HG02610 (cell line): ENCODE measurements at regions not wholly inside any gene's neighbourhood (a gene's known extent, or its start where the extent isn't known, plus 50 kb on each side); places are given as distances from the start of the nearest gene placed in this dataset.

ENCODE experiments used
- ATAC-seq: cut with Tn5 transposase; IDR thresholded peaks from one replicate; pipeline ENCODE4 v1.9.1; 2021; ENCODE audit warnings: mild to moderate bottlenecking, moderate library complexity; ENCODE audit not compliant: unreplicated experiment

GRCh38 chr9:71590362-71590761, 178.0 kb downstream of the CEMIP2 start:
- ATAC-seq, result no peak

GRCh38 chr9:71589612-71590011, 178.7 kb downstream of the CEMIP2 start:
- no peak for ATAC-seq

DNA sequence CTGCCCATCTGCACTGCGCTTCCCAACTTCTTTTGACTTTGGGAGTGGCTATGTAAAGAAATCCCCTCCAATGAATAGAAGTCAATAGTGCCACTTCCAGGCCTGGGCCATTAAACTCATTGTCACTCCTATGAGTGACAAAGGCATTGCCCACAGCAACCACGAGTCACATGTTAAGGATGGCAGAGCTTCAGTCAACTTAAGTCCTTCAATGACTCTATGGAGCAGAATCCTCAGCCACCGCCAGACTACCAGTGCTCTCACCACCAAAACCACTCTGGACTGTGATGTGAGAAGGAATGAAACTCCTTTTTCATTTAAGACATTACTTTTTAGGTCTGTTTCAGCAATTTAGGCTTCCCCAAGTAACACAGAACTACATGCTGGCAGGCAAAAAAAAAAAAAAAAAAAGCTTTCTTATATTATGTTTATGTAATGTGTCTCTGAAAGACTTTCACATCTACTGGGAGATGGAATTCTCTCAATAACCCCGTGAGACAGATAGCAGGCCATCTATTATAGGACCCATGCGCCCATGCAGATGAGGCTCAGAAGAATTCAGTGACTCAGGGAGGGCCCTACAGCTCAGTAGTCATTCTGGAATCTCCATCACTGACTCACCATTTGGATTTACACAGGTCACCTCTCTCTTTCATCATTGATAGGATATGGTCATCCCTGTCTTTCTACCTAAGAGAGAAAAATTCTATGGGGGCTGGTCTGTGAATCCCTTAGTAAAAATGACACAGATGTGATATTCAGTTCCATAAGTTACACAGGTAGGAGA, 180.5 kb downstream of the CEMIP2 start:
- no peak for ATAC-seq

DNA sequence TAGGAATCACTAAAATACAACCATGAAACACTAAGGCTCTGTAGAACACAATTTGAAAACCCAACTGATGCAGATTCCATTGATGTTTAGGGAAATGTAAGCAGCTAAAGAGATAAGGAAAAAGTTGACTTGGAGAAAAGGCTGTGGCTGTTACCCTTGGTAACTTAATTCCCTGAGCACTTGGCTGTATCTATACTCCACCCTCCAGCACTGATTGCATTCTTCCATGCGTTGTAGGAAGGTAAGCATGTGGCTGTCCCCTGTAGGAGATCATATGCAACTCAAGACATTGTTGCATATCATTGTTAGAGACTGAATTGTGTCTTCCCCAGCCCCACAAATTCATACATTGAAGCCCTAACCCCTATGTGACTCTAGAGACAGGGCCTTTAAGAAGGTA, 184.5 kb downstream of the CEMIP2 start:
- ATAC-seq, result no peak

DNA sequence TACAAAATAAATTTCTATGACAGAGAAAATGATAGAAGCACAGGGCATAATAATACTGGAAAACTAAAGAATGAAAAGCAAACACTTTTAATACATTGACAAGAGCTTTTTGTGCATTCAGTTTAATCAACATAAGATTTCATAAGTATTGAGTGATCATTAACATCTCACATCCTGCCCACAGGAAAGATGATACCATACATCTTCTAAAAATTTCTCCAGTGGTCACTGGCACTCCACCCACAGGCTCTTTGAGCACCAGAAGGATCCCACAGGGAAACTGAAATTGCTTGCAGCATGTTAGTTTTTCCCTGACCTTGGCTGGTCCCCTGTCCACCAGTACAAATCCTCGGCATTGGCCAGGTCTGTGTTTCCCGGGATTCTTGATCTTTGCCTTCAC, 186.0 kb downstream of the CEMIP2 start:
- no peak for ATAC-seq

DNA sequence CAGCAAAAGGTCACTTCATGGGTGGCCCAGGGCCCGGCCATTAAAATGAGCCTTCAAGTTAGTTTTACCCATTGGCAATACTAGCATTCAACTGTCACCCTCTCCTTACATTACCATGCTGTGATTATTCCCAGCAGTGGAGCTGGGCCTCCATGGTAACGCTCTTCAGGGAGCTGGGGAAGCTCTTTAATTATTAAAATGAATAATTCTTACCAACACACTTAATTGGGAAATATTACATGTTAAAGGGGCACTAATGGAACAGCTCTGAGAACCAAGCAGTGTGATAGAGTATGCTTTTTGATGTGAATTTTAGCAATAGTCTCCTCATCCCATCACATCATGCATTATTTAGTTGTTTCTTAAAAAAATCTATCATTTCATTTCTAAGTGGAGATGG, 187.2 kb downstream of the CEMIP2 start:
- no peak for ATAC-seq

DNA sequence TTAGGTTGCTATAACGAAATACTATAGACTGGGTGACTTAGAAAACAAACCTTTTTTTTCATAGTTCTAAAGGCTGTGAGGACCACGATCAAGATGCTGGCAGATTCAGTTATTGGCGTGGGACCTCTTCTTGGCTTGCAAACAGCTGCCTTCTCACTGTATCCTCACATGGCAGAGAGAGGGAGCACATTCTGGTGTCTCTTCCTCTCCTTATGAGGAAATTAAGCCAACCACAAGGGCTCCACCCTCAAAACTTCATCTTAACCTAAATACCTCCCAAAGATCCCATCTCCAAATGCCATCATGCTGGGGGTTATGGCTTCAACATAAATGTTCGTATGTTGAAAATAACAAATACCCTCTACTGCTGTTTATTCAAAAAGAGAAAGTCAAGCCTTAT, 197.1 kb downstream of the CEMIP2 start:
- no peak for ATAC-seq

DNA sequence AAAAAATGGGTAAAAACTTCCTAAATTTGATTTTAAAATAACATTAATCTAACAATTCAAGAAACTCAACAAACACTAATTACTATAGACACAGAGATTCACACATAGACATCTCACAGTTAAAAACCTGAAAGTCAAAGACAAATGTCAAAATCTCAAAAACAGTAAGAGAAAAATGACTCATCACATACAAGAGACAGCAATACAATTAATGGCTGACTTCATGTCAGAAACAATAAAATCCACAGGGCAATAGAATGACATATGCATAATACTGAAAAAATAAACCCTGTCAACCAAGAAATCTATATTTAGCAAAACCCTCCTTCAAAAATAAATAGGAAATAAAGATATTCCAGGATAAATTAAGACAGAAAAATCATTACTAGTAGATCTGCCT, 200.4 kb downstream of the CEMIP2 start:
- no peak for ATAC-seq

GRCh38 chr9:71562140-71562539, 206.2 kb downstream of the CEMIP2 start:
- ATAC-seq, result no peak

- no peak for ATAC-seq
Observed at GRCh38 chr9:71557310-71557709, 211.0 kb downstream of the CEMIP2 start.

- ATAC-seq, result no peak
Observed at GRCh38 chr9:71552480-71552879, 215.8 kb downstream of the CEMIP2 start.

- peak; percentile 79 for ATAC-seq
Observed at GRCh38 chr9:71549023-71549422, 219.3 kb downstream of the CEMIP2 start.

GRCh38 chr9:71544464-71544863, 223.8 kb downstream of the CEMIP2 start:
- ATAC-seq, result no peak

DNA sequence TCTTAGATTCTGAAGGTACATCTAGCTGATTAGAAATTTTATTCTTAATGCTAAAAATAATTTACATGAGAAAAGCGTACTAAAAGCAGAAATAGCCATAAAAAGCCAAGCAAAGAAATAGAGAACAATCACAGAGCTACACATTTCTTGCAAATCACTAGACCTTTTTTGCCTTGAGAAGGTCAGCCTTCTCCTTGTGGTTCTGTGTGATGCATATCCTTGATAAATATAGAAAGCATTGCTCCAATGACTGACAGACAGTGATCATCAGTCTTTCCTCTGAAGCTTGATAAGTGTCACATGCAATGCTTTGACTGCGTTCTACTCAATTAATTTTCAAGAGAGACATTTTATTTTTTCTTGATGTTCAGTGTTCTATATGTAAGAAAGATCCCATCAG, 226.9 kb downstream of the CEMIP2 start:
- ATAC-seq, result no peak

DNA sequence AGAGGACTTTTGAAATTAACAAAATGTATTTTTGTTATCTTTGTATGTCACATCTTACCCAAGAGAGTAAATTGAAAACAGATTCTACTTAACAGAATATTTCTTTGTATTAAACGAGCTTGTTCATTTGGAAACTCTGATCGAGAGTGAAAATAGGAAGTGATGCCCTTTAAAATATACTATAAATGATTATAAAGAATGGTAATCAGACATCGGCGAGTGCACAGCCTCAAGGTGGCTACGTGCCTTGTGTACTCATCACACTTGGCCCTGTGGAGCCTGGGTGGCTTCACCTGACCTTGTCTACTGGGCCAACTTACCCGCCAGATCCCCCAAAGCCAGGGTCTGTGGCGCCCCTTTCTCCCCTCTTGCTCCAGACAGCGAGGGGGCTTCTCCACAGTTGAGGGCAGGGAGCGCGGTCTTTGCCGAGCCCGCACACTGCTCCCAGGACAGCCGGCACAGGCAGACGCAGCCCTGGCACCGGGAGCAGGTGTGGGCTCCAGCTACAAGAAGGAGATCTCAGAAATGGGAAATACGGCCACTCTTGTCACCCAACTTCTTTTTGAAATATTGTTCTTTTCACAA, 243.2 kb downstream of the CEMIP2 start:
- ATAC-seq, result no peak

DNA sequence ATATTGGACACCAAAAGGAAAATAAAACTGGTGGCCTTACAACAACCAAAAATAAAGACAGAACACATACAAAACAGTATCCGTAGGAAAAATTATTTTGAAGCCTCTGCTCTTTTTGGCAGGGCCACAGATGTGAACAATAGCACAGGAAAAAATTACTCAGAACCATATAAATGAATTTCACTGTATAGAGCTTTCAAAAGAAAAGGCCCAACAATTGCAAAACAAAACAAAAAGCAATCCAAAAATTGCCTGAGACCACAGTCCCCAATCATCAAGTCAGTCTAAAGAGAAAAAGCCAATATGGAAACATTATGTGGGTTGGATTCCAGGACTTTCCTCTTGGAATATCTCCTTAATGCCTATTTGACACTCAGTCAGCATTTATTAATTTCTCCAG, 243.8 kb downstream of the CEMIP2 start:
- ATAC-seq, result no peak

DNA sequence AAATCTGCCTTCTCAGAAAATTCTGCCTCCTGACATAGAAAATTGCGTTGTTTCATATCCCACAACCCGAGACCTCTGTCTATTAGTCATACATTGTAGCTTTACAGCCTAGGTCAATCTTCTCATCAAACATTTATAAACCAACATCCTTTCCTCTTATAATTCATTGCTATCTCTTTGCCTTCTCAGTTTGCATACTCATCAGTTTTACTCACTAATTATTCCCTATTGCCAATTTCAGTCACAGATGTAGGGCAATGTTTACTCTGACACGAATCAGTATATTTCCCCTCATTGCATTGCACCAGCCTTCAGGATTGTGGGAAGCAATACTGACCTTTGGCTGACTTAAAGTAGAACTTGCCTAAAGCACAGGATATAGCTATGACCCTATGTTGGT, 247.2 kb downstream of the CEMIP2 start:
- no peak for ATAC-seq

- ATAC-seq, result no peak
Observed at GRCh38 chr9:71519098-71519696, 249.1 kb downstream of the CEMIP2 start.

GRCh38 chr9:71518045-71518827, 250.1 kb downstream of the CEMIP2 start:
- no peak for ATAC-seq

GRCh38 chr9:71515626-71516025, 252.7 kb downstream of the CEMIP2 start:
- no peak for ATAC-seq

GRCh38 chr9:71515107-71515506, 253.2 kb downstream of the CEMIP2 start:
- ATAC-seq, result no peak
